Dermis microvascular lymphatic vessel endothelial cell (primary cell): ENCODE measurements at regions not wholly inside any gene's neighbourhood (a gene's known extent, or its start where the extent isn't known, plus 50 kb on each side); places are given as distances from the start of the nearest gene placed in this dataset.

Experiments used
- DNase-seq, 2 donors: peaks; one replicate each; pipeline versions ENCODE4 v3.0.0 to v3.0.0-alpha.2; 2010; ENCODE audit warnings: low read depth in 2 of 2

DNA sequence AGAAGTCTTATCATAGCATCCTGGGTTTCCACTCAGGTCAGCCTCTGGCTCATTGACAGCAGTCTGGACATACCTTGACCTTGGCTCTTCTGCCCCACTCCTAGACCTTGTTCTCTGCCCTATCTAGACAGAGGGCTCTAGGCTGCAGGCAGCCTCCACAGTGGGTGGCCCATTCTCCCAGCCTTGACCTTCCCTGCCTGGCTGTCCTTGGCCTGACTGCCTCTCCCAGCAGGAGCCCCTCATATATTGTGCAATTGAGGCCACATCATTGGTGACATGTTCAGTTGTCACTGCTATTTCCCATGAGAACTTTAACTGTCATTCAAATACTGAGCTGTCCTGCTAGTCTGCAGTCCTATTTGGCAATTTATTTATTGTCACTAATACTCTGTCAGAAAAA, 503.4 kb downstream of the PLXNA4 start:
- DNase-seq, result no peak

DNA sequence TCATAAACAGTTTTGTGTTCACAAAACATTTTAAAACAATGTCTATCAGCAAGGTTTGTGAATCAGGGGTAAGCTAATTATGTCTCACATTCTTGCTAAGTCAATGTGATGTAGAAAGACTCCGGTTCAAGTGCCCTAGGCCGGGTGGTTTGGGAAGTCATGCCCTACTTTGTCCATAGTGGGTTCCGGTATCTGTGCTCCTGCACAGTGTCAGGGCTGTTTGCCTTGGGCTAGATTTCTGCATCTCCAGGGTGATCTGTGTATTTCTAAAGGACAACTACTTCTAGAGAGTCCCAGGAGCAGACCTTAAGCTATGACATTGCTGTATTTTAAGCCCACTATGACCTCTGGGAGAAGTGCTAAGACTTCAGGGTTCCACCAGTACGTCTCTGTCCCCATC, 504.1 kb downstream of the PLXNA4 start:
- no peak for DNase-seq

DNA sequence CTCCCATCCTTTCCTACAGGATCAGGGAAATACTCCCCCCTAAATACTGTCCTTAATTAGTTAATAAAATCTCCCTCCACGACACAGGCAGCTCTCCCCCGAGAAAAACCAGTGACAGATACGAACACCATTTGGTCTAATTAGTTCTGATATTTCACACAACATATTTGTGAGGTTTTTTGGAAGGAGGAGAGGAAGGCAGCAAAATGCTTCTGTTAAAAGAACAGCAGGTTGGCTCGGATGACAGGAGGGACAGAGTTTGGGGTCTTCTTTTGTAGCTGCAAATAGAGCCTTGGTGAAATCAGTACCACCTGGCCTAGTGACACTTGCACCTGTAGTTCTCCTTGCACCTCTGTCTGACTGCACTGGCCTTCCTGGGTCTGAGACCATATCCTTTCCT, 507.0 kb downstream of the PLXNA4 start:
- no peak for DNase-seq

DNA sequence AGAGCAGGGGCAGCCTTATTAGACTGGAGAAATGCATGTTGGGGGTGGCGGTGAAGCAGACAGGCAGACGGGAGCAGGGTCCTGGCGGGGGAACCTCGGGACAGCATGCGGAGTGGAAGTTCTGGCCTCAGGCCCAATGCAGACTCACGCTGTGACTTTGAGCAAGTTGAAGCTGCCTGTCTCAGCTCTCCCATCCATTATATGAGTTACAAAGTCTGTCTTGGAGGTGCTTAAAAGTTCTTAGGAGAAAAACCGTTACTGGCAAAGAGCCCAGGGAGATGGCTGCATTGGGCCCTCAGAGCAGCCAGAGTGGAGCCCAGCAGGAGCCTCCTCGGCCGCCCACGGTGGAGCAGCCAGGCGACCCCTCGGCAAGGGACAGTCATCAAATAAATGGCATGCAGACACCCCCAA, 509.5 kb downstream of the PLXNA4 start:
- no peak for DNase-seq

DNA sequence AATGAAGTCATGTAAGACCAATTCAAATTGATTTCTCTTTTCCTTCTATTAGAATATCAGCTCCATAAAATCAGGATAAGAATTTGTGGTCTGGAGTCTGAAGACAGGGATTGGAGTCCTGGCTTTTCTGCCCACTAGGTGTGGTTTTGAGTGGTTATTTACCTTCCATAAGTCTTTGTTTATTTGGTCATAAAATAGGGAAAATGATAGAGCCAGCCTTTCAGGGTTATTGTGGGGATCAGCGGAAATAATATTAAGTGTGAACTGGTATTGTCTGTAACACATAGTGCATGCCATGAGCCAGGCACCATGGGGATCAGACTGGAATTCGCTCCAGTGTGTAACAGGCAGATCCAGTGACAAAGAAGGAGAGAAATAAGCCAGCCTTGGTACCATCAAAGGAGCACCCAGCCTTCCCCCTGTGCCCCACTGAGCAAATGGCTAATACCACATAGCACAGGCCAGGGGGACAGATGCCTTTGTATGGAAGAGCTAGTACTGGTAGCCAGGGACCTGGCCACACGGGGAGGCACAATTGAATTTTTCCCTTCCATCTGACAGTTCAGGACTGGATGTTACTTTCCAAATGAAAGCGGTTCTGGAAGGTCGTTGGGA, 509.7 kb upstream of the PODXL start:
- DNase-seq, result no peak

DNA sequence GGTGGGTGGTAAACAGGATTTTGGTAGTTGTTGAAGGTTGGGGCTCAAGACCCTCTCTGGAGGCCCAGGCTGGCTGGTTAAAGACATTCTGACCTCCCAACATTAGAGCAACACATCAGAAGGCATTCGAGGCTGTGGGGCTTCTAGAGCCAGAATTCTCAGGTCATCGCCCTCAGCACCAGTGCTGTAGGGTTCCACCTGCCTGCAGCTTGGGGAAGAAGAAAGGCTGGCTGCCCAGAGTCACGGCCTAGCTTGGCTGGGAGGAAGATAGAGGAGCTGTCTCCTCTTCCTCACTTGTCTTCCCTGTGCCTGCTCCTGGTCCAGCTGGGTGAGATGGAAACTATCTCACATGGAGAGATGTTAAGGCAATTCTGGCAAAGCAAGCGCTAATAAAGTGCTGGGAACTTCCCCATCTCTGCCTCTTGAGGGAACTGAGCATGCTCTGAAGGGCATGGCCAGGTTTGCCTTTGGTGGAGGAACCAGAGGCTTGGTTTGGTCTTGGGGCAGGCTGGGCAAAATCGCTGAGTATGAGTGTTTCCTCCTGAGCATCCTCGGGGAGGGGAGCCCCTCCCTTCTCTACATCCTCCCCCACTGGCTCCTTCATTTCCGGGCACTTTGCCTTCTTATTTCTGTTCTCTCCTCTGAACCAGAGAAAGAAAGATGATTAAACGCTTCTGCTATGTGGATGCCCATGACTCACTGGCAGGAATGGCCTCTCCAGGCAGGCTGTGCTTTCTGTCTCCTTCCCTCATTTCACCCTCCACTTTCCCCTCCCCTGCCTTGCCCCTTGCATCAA, 509.0 kb upstream of the PODXL start:
- DNase-seq, result peak in 1 of 2 donors; percentile 62

DNA sequence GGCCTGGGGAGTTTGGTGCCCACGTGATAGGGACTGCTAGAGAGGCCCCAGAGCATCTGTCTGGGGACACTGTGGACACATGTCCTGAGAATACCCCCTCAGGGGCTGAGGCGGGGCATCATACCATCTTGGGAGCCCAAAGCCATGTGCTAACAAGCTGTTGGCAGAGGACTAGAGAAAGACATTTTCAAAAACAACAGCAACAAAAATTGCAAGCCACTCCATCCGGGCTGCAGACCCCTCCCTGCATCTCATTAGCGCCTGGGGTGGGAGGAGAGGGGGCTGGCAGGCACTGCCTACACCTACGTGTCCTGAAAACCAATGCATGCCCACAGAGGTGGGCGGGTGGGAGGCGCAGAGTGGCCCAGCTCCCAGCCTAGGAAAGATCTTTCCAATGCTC, 507.4 kb upstream of the PODXL start:
- no peak for DNase-seq

DNA sequence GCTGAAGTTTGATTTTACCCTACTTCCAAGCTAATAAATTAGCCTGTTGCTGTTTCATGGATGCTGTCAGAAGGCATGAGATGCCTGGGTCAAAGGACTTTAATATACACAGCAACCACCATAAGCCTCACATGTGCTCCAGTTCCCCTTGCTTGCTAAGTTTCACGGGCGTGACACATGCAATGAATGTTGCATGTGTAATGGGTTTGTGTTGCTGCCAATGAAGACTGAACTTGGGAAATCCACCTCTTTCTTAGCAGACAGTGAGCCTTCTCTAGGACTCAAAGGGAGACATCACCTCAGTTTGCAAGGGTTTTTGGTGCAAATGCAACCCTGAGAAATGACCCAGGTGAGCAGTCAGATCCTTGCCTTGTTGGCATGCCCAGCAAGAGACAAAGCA, 505.5 kb upstream of the PODXL start:
- DNase-seq, result no peak

DNA sequence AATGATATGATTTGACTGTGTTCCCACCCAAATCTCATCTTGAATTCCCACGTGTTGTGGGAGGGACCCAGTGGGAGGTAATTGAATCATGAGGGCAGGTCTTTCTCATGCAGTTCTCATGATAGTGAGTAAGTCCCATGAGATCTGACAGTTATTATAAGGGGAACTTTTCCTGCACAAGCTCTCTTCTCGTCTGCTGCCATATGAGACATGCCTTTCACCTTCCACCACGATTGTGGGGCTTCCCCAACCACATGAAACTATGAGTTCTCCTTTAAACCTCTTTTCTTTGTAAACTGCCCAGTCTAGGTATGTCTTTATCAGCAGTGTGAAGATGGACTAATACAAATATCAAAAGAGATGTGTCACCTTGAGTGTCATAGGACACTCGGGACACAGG, 502.7 kb upstream of the PODXL start:
- no peak for DNase-seq

DNA sequence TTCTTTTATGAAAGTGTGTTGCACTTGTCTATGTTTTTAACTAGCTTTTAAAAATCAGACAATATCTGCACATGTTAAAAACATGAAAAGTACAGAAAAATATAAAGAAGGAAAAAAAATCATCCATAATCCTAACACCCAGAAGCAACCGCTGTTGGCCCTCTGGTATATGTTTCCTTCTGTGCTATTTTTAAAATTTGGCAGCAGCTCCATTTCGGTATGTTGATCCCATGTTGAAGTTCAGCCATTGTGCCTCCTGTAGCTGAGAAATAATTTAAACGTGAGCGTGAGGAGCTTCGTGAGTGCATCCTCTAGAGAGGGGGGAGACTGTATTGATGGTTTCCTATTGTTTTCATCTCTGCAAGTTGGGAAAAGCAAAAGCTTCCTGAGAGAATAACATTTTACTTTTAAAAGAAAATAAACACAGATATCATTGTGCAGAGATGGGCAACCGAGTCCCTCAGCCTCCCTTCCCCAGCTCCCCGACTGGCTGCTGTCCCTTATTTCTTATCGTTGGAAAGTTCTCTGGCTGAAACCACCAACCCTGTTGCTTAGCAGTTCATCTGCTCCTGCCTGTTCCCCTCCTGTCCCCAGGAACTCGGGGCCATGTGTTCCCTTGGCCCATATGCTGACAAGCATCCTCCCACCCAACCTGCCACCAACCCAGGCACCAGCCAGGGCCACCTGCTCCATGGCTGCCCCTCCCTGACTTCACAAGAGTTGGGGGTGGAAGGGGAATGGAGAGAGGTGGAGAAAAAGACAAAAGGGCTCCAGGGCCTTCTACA, 499.1 kb upstream of the PODXL start:
- no peak for DNase-seq

DNA sequence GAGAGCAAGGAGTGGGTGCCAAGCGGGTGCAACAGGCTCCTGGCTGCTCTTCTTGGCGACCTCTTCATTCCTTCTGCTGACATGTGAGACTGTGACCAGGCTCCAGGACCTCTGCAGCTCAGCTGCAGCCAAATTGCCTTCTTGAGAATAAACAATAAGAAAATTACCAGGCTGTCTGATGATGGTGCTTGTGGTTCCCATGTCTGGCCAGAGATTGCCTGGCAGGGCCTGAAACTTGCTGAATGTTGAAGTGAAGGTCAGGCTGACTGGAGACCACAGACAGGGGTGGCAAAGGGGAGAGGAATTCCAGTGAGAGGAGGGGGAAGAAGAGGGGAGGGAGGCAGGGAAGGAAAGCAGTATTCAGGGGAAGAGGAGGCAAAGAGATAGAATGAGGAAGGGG, 497.4 kb upstream of the PODXL start:
- no peak for DNase-seq

DNA sequence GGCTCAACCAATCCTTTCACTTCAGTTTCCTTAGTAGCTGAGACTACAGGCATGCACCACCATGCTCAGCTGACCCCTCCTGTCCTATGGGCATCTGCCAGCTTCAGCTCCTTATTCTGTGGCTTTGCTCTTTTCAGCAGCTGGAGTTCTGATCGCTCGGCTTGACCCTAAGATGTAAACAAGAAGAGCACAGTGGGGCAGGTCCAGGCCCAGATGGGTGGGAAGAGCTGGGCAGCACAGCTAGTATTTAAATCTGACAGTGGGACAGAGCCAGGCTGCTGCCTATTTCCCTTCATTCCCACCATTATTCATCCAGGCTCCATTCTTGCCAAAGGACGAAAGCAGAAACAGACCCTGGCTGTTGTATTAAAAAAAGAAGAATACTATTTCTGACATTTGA, 494.9 kb upstream of the PODXL start:
- DNase-seq, result no peak

DNA sequence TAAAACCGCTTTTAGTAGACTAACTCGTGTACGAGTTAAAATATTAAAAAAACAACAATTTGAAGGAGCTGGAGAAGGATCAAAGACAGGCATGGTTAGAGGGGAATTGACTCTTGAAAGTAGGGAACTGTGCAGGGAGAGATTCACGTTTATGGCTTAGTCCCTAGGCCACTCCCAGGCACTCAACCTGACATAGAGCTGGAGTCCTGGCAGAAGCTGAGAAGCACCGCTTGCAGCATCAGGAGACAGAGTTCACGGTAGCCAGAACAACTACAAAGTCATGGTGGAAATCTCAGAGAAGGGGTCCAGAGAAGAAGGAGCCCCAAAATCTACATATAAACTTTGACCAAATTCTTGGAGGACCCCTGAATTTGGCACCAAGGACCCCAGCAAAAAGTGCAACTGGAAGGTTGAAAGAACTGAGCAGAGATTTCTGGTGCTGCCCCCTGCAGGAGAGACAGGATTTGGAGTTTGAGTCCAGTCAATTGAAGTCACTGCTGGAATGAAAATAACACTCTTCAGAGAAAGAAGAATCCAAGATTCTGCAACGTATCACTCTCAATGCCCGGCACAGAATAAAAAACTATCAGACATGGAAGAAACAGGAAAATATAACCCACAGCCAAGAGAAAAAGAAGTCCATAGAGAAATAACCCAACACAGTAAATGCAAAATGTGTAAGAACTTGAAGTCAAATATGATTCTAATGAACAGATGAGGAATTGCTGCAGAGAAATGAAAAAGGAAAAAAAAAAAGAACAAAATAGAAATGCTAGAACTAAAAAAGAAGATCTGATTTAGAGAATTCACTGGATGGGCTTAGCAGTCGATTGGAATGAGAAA, 493.3 kb upstream of the PODXL start:
- peak; percentile 15 to 43 for DNase-seq

DNA sequence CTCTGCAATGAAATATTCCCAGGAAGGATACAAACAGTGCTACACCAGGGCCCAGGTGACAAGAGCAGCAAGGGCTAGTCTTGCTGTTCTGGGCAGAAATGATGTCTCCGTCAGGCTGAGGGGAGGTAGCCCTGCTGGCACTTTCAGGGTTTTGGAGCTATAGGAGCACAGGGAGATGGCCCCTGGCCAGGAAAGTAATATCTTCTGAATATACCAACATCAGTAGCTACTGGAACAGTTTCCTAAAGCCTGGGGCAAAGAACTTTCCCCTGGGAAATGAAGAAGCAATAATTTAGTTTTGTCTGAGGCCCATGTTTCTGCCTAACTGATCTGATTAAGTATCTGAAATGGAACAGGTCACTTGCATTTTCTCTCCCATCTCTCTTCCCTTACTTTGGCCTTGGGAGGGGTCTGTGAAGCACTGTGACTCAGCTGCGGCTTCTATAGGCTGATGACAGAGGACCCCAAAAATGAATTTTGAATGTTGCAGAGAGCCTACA, 489.1 kb upstream of the PODXL start:
- no peak for DNase-seq

DNA sequence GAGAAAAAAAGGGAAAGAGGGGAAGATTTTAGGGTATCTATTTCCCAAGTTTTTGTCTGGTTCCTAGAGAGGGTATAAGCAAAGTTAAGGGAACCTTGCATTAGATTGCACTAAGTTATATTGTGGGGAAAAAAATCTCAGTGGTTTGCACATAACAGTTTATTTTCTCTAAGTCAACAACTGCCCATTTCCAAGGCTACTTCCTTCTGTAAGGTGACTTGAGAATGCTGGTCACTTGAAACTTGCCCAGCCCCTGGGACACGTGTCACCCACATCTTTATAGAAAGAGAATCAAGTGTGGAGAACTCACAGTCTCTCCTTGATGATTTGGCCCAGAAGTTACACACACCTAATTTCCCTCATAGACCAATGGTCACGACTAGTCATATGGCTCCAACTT, 488.6 kb upstream of the PODXL start:
- no peak for DNase-seq

DNA sequence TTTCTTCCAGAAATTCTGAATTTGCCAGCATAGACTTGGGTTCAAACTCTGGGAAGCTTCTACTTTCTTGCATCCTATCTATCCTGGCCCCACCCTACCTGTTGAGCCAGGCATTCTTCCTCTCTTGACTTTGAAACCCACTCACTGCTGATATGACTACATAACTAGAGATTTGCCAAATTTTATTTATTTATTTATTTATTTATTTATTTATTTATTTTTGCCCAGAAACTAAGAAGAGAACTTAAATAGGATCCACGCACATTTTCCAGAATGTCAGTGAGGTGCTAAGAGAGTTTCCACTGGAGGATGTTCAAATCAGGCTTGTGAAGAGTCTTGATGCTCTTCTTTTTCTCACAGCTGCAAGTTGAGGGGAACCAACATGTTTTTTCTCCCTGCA, 487.8 kb upstream of the PODXL start:
- DNase-seq, result no peak

DNA sequence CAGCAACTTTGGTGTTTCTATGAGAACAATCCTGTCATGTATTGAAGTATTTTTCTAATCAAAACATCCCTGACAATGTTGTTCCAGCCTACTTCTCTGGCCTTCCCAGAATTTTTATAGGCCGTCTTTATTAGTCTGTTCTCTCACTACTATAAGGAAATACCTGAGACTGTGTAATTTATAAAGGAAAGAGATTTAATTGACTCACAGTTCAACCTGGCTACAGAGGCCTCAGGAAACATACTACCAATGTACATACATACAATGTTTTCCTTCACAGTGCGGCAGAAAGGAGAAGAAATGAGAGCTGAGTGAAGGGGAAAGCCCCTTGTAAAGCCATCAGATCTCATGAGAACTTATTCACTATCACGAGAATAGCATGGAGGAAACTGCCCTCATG, 484.7 kb upstream of the PODXL start:
- DNase-seq, result no peak

DNA sequence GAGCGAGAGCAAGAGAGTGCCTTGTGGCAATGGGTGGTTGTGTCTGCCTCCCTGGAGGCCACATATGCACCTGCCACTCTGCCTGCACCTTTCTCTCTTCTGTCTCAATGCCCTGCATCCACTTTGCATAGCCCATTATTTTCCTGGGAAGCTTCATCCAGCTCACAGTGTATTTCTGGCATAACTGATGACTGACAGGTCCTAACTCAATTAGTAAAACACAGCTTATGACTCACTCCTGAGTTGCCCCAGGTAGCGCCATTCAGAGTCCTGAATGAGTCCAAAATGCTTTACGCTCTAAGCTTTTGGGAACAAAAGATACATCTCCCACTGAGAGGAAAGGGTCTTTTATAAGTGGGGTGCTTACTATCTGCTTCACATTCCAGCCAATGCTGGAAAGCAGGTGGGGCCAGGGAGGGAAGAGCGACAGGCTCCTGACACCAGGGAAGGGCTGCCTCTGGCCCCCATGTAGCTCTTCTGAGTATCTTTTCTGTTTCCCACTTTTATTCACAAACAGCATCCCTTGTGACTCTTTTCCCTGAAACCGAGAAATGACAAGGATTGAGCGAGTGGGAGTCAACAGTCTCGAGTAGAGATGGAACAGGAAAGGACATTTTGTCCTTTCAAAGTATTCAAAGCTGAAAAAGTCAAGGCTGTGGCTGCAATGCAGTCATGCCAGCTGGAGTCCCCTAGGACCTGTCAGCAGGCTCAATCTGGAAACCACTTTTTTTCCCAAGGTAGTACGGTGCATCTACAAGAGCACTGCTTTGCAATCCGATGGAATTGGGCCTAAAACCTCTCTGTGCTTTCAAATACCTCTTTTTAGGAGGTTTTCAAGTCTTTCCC, 479.3 kb upstream of the PODXL start:
- no peak for DNase-seq

DNA sequence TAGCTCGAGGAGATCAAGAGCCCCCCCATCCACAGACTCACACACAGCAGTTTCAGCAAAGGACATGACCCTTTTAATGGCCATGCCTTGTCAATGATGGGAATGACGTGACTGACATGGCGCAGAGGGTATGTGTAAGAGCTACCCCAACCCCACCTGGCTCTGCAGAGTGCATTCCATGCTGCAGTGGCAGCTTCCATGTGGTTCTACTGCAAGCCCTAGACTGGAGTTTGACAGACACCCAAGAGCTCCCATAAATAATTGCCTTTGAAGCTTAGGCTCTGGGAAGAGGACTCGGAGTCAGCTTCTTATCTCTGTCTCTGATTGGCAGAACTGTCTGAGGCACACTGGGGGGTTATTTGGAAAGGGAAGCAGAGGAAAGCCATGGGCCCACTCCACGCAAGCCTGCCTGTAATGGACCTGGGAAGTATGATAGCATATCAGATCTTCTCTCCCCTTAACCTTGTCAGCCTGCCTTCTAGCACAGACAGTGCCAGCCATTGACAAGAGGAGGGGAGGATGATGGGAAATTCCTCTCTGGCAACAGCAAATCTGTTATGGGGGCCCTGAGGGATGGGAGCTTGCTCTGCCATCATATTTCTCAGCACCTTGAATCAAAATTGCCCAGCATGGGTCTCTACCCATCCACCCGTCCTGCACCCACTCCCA, 478.5 kb upstream of the PODXL start:
- no peak for DNase-seq

DNA sequence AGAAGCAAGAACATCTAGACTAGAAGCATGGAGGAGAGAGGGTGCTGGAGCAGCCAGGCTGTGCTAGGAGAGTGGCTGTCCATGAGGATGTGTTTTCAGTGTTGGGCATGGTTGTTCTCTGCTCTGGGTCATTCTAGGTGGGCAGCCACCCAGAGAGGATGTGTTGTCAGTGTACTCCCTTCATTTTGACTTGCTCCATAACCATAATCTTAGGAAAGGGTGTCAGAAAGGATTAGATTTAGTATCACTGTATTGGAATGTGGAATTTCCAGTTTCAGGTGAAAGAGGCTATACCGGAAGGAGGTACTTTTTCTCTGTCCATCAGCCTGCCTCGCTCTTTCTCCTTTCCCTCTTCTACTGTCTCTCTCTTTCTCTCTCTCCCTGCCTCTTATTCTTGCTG, 474.5 kb upstream of the PODXL start:
- DNase-seq, result no peak
